ENCODE measurements at regions not wholly inside any gene's neighbourhood (a gene's known extent, or its start where the extent isn't known, plus 50 kb on each side); places are given as distances from the start of the nearest gene placed in this dataset.

DNA sequence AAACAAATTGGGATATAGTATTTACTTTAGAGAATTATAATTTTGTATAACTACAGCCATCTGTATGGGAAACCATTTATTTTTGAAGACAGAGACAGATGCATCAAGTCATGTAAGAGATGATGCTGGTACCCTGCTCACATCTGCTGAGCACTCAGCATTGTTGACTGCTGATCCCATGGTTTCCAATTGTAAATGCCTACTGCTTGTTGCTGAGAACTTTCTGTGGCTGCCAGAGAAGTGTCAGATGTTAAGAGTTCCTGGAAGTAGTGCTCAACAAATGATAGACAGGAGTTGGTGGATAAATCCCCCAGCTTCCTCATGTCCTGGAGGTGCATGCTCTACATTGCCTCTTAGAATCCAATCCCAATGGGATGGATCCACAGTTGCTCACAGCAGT is 167.1 kb downstream of the OXSM start:
- TF ChIP-seq, protein P1, sequence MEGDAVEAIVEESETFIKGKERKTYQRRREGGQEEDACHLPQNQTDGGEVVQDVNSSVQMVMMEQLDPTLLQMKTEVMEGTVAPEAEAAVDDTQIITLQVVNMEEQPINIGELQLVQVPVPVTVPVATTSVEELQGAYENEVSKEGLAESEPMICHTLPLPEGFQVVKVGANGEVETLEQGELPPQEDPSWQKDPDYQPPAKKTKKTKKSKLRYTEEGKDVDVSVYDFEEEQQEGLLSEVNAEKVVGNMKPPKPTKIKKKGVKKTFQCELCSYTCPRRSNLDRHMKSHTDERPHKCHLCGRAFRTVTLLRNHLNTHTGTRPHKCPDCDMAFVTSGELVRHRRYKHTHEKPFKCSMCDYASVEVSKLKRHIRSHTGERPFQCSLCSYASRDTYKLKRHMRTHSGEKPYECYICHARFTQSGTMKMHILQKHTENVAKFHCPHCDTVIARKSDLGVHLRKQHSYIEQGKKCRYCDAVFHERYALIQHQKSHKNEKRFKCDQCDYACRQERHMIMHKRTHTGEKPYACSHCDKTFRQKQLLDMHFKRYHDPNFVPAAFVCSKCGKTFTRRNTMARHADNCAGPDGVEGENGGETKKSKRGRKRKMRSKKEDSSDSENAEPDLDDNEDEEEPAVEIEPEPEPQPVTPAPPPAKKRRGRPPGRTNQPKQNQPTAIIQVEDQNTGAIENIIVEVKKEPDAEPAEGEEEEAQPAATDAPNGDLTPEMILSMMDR (conservative IDR thresholded peaks at IDR 0.05; ENCODE audit: low read depth, low read length): no peak
- TF ChIP-seq EZH2 (IDR thresholded peaks at IDR 0.05; ENCODE audit: low read length, unreplicated experiment) (no peak), EZH2phosphoT487 (IDR thresholded peaks at IDR 0.05; ENCODE audit: borderline replicate concordance, low read length) (no peak)
